HG02840 (cell line): ENCODE measurements at regions not wholly inside any gene's neighbourhood (a gene's known extent, or its start where the extent isn't known, plus 50 kb on each side); places are given as distances from the start of the nearest gene placed in this dataset.

Experiments
- ATAC-seq: cut with Tn5 transposase; IDR thresholded peaks from one replicate; pipeline ENCODE4 v1.9.1; 2021; ENCODE audit warnings: mild to moderate bottlenecking, moderate library complexity, moderate number of reproducible peaks; ENCODE audit not compliant: unreplicated experiment, low FRiP score

- no peak for ATAC-seq
These were observed 50.6 kb upstream of the PARD3B start for GRCh38 chr2:204494681-204495080.

GRCh38 chr2:204495381-204495780, 49.9 kb upstream of the PARD3B start:
- ATAC-seq: no peak
